ENCODE measurements at regions not wholly inside any gene's neighbourhood (a gene's known extent, or its start where the extent isn't known, plus 50 kb on each side); places are given as distances from the start of the nearest gene placed in this dataset.
"Not testable (repeated sequence)": the region's sequence is repeated elsewhere in the genome, so short reads cannot be mapped to it uniquely, and the experiment has no call there.

DNA sequence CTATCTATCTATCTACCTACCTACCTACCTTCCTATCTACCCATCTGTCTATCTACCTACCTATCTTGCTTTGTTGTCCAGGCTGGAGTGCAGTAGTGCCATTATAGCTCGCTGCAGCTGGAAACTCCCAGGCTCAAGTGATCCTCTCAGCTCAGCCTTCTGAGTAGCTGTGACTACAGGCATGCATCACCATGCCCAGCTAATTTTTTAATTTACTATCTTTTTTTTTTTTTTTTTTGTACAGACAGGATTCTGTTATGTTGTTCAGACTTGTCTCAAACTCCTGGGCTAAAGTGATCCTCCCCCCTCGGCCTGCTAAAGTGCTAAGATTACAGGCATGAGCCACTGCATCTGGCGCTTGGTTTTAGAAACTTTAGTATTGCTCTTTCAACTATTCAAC, 762.4 kb downstream of the SLC6A15 start:
- DNase-seq (ENCODE audit: low read depth): no peak

GRCh38 chr12:84148335-84148734, 764.3 kb downstream of the SLC6A15 start:
- DNase-seq (ENCODE audit: low read depth): no peak

GRCh38 chr12:84136862-84137367, 775.7 kb downstream of the SLC6A15 start:
- DNase-seq (ENCODE audit: low read depth): no peak

DNA sequence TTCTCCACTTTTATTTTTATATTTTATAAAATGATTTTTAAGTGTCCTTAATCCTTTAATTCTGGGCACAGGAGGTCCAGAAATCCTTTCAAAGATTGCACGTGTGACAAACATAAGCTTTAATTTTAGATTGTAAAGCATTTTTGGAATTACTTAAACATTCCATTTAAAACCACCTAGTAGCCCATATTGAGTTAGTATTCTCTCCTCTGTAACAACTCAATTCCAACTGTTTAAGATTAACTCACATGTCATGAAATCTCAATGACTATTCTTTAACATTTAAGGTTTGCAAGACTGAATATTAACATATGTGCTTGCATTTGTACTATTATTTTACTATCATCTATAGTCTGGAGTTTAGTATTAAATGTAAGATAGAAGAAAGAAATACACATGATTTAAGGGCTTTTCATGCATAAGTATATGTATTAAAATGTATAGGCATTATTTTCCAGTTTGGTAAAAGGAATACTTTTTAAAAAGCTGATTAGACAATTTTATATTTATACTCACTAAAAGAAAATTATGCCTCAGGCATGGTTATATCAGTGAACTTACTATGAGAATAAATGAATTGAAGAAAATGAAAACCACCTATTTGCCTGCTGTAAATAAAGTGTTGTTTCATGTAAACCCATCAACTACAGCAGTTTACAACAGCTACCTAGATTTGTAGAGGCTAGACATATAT, 776.9 kb downstream of the SLC6A15 start:
- DNase-seq (ENCODE audit: low read depth): no peak

- no peak for DNase-seq (ENCODE audit: low read depth)
Observed at GRCh38 chr12:84134797-84135366, 777.7 kb downstream of the SLC6A15 start.

DNA sequence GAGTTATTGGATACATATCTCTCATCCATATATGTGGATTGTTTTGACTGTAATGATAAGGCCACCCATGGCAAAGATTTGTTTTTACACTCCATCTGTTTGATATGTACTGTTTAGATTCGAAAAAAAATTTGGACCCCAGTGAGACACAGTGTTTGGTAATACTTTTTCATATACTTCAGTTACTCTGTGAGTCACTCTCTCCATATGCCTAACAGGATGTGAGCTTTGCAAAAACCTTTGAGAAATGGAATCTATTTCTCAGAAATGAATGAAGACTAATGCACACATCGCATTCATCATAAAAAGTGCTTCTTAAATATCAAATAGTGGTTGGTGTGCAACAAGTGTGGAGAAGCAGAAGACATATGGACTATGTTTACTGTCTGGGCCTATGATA, 781.5 kb downstream of the SLC6A15 start:
- DNase-seq (ENCODE audit: low read depth): no peak

DNA sequence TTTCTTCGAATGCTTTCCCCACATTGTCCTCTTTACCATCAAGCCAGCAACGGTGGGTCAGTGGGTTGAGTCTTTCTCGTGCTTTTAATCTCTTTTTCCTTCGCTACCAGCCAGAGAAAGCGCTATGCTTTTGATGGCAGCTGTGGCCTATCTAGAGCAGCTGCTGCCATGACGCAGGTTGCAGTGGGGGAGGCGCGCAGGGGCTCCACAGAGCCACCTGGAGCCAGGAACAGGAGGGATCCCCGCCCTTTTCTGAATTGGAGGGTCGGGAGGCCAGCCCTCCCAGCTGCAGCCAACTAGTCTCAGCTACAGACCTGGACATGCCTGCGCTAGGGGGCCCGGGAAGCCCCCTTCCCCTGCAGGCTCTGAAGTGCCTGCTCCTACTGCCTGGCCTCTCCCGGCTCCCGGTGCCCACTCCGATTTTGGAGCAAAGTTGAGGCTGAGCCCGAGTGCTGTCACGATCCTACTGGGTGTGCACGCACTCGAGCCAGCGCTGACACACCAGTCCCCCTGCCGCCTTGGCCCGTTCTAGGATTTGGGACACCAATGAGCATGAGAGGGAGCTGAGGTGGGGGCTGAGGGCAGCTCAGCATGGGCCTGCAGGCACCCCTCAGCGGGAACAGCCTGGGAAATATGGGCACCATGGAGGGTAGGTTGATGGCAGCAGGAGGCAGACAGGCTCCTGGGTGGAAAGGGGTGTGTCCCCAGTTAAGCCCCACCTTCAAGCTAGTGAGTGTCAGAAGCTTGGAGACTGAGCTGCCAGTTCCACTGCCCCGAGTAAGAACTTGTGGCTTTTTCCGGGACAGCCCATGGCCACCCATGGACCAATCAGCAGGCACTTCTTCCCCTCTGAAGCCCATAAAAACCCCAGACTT, 784.2 kb downstream of the SLC6A15 start:
- no peak for DNase-seq (ENCODE audit: low read depth)

DNA sequence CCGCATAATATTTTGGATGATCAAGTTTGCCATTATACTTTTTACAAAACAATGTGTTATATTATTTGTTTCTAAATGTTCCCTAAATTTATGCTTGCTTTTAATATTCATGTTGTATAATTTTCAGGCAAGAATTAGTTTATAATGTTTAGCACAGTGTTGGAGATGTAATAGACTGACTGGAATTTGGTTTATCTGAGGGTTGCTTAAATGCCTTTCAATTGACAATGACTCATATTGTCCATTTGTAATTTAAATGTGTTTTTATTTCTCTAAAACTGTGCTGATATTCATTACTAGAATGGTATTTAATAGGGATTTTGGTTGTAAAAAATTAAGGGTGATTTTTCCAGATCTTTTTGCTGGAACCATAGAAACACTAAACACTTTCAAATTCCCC, 788.4 kb downstream of the SLC6A15 start:
- no peak for DNase-seq (ENCODE audit: low read depth)

DNA sequence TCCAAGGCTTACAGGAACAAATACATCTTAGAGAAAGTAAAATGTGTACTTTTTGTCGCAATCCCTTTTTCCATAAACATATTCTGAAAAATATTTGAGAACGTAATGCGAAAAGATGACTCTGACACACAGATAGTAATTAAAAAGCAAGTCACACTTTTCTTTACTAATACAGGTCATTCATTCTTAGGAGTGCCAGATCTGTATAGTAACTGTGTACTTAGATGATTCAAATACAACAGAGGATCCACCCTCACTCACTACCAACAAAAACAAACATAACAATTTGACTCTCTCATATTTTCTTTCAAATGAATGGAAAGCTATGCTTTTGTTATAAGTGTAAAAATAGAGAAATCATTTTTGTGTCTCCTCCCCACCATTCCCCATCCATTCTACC, 795.4 kb downstream of the SLC6A15 start:
- no peak for DNase-seq (ENCODE audit: low read depth)

DNA sequence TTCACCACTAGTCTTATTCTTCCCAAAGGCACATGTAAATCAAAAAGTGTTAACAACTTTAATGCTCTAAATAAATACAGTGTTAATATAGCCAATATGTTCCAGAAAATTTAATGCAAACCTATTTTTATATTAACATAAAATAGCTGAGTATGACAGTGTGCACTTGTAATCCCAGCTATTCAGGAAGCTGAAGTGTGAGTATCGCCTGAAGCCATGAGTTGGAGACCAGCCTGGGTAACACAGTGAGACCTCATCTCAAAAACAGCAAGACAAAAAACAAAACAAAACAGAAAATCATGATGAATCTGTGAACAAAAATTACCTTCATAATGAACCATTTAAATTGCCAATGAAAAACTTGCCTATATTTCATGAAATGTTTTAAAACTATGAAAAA, 798.9 kb downstream of the SLC6A15 start:
- no peak for DNase-seq (ENCODE audit: low read depth)

DNA sequence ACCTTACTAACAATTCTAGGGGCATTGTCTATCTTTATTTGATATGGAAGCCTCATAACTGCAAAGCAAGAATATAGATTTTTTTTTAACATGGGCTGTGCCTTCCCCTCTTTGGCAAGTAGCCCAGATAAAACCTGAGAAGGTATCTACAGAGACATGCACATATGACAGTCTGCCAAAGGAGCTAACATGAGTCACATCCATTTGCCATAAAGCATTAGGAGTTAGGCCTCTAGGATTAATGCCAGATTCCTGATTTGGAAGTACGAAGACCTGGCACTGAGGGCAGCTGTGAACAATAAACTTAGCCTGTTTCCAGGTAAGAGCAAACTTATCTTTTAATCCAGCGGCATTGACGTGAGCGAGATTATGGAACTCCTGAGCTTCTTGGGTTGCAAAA, 808.7 kb downstream of the SLC6A15 start:
- DNase-seq (ENCODE audit: low read depth): not testable (repeated sequence)

DNA sequence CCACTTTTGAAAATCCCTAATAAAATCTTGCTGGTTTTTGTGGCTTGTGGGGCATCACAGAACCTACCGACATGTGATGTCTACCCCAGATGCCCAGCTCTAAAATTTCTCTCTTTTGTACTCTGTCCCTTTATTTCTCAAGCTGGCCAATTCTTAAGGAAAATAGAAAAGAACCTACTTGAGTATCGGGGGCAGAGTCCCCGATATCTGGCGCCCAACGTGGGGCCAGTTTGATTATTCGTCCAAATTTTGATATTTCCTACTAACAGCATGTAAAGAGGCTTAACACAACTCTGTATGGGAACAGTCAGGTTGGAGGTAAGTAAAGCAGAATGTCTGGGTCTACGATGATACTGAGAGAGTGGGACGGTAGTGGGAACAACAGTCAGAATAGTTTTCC, 810.6 kb downstream of the SLC6A15 start:
- peak; percentile 2 for DNase-seq (ENCODE audit: low read depth)

GRCh38 chr12:84099591-84099990, 813.0 kb downstream of the SLC6A15 start:
- DNase-seq (ENCODE audit: low read depth): peak; percentile 6

DNA sequence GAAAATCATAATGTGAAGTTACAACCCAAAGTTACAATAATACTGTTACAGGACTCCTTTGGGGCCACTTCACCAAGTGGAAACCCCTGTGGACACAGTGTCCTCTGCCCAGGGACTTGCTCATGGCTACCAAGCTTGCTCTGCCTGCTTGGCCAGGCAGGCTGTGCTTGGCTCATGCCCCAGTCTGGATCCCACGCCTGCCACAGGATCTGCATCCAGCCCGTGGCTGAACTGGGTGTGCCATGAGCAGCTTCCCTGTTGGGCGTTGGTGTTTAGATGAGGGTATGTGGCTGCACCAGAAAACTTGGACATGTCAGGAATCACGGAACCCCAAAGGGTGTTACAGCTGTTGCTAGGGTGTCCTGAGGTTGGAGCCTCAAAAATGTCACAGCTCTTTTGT, 820.9 kb downstream of the SLC6A15 start:
- DNase-seq (ENCODE audit: low read depth): no peak

GRCh38 chr12:84089356-84089755, 823.2 kb downstream of the SLC6A15 start:
- DNase-seq (ENCODE audit: low read depth): no peak

DNA sequence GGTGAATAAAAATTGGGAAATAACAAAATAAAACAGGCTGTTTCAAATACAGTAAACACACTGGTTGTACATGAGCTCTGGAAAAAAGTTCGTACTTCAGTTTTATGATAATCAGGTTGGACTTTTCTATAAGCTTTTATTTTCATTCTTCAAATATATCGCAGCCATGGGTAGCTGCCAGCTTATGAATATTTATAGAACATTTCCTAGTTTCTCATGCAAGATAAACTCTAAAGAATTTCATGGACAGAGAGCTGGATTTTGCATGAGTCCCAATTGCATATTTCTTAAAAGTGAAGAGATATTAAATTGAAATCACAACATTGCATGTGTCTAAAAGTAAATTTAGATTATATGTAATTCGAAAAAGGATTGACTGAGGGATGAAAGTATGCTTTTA, 827.6 kb downstream of the SLC6A15 start:
- DNase-seq (ENCODE audit: low read depth): no peak

DNA sequence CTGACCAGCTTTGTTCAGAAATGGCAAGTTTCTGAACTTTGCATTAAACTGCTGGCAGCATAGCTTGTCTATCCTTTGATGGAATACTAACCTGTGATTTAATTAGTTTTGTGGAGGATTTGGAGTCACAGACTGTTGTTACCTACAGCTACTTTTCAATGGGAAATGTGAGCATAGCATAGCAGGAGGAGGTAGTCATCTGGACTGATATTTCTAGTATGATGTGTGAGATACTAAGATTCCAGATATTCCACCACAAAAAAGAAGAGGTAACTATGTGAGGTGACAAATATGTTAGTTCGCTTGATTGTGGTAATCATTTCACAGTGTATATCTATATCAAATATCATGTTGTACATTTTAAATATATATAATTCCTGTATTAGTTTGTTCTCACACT, 833.0 kb downstream of the SLC6A15 start:
- DNase-seq (ENCODE audit: low read depth): no peak

DNA sequence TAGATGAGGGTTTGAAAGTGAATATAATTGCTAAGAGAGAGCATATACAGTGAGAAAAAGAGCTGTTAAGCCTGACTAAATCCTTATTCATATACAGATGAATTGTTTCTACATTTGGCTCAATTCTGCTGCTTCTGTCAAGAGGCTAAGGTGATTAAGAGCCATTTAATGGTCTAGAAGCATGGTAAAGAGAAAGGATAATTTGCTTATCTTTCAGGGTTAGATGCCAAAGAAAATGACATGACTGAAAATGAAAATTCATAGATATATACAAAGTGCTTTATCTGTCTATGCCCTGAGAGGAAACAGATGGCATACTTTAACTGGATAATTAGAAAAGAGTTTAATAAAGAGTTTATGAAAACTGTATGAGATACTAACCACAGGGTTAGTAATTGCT, 834.9 kb downstream of the SLC6A15 start:
- DNase-seq (ENCODE audit: low read depth): no peak

DNA sequence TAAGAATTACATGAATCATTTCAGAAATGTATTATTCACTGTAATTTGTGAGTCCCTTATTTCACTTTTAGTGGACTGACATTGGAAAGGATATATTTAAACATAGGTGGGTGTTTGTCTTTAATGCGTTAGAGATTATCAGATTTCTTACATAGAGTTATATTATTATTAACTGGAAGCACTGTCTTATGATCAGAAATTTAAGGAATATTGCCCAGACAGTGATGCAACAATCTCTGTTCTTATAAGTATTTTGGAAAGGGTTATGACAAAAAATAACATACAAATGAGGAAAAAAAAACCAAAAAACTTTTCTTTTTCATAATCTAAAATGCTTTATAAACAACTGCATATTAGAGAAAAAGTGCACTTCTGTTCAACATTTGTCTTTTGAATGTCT, 836.6 kb downstream of the SLC6A15 start:
- no peak for DNase-seq (ENCODE audit: low read depth)

DNA sequence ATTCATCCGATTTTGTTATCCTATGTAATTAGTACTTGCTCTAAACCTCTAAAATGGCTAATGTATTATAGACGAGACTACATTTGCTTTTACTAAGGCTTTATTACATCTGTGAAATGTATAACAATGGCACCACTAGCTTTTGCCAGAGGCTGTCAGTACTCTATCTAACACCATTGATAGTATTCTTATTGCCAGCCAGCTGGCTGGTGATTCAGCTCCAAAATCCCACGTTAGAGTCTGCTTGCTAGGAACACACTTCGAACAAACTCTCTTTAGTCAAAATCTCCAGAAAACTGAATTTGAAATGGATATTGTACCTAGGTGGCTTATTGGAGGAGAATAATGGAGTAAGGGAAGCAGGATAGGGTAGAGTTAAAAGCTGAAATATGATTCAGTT, 839.2 kb downstream of the SLC6A15 start:
- DNase-seq (ENCODE audit: low read depth): no peak

GRCh38 chr12:84072961-84073360, 839.6 kb downstream of the SLC6A15 start:
- no peak for DNase-seq (ENCODE audit: low read depth)

DNA sequence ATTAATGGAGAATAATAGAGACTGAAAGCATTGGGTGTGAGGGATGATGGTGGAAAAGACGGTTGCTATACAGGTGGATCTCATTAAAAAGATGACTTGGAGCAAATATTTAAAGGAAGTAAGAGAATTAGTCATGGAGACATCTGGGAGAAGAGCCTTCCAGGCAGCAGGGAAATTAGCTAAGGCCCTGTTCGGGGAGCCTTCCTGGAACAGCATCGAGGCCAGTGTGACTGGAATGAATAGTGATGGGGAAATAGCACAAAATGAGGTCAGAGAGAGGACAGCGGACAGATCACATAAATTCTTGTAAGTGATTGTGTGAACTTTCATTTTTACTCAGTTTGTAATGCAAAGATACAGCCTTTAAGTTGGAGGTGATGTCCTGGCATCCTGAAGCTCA, 842.3 kb downstream of the SLC6A15 start:
- no peak for DNase-seq (ENCODE audit: low read depth)

Data from myocyte (in vitro differentiated cells).